GM21447 (cell line): ENCODE measurements at regions not wholly inside any gene's neighbourhood (a gene's known extent, or its start where the extent isn't known, plus 50 kb on each side); places are given as distances from the start of the nearest gene placed in this dataset.
"Not testable (repeated sequence)": the region's sequence is repeated elsewhere in the genome, so short reads cannot be mapped to it uniquely, and the experiment has no call there.

ENCODE experiments used
- ATAC-seq: cut with Tn5 transposase; IDR thresholded peaks from one replicate; pipeline ENCODE4 v1.9.1; 2021; ENCODE audit not compliant: unreplicated experiment

- no peak for ATAC-seq
Measured at GRCh38 chr13:65540175-65540574, 1690.0 kb downstream of the PCDH9 start.

GRCh38 chr13:65535370-65535769 lies 1694.8 kb downstream of the PCDH9 start:
- no peak for ATAC-seq

GRCh38 chr13:65532231-65532630 lies 1697.9 kb downstream of the PCDH9 start:
- no peak for ATAC-seq

- ATAC-seq = no peak
Measured at GRCh38 chr13:65530688-65531087, 1699.4 kb downstream of the PCDH9 start.

GRCh38 chr13:65529541-65529940 lies 1700.6 kb downstream of the PCDH9 start:
- ATAC-seq = no peak

- no peak for ATAC-seq
Measured at GRCh38 chr13:65508745-65509144, 1721.4 kb downstream of the PCDH9 start.

GRCh38 chr13:65508338-65508737 lies 1721.8 kb downstream of the PCDH9 start:
- no peak for ATAC-seq

GRCh38 chr13:65505941-65506340 lies 1724.2 kb downstream of the PCDH9 start:
- ATAC-seq = no peak

GRCh38 chr13:65504213-65504612 lies 1725.9 kb downstream of the PCDH9 start:
- no peak for ATAC-seq

- no peak for ATAC-seq
Measured at GRCh38 chr13:65500481-65500880, 1729.7 kb downstream of the PCDH9 start.

GRCh38 chr13:65499256-65499655 lies 1730.9 kb downstream of the PCDH9 start:
- ATAC-seq = no peak

- no peak for ATAC-seq
Measured at GRCh38 chr13:65497265-65497664, 1732.9 kb downstream of the PCDH9 start.

GRCh38 chr13:65490725-65491124 lies 1739.4 kb downstream of the PCDH9 start:
- not testable (repeated sequence) for ATAC-seq

GRCh38 chr13:65488606-65489005 lies 1741.5 kb downstream of the PCDH9 start:
- no peak for ATAC-seq

GRCh38 chr13:65479692-65480091 lies 1750.4 kb downstream of the PCDH9 start:
- no peak for ATAC-seq

GRCh38 chr13:65473196-65473595 lies 1756.9 kb downstream of the PCDH9 start:
- ATAC-seq = no peak

- ATAC-seq = no peak
Measured at GRCh38 chr13:65472336-65472735, 1757.8 kb downstream of the PCDH9 start.

- ATAC-seq = no peak
Measured at GRCh38 chr13:65470781-65471180, 1759.4 kb downstream of the PCDH9 start.

- no peak for ATAC-seq
Measured at GRCh38 chr13:65468628-65469027, 1761.5 kb downstream of the PCDH9 start.

GRCh38 chr13:65461590-65461989 lies 1768.5 kb downstream of the PCDH9 start:
- ATAC-seq = no peak

GRCh38 chr13:65460136-65460535 lies 1770.0 kb downstream of the PCDH9 start:
- no peak for ATAC-seq

- ATAC-seq = no peak
Measured at GRCh38 chr13:65456150-65456912, 1773.8 kb downstream of the PCDH9 start.

GRCh38 chr13:65454403-65454802 lies 1775.7 kb downstream of the PCDH9 start:
- no peak for ATAC-seq
